ENCODE measurements at regions not wholly inside any gene's neighbourhood (a gene's known extent, or its start where the extent isn't known, plus 50 kb on each side); places are given as distances from the start of the nearest gene placed in this dataset.

- TF ChIP-seq POLR2AphosphoS5 (IDR thresholded peaks at IDR 0.05) = no peak
- no peak for TF ChIP-seq EP300 (IDR thresholded peaks at IDR 0.05)
- TF ChIP-seq CTCF (IDR thresholded peaks at IDR 0.05) = no peak
- no peak for TF ChIP-seq POLR2A (IDR thresholded peaks at IDR 0.05)
- Histone ChIP-seq H3K4me3 (no peak overlapping the region), H3K27me3 (no peaks in the 10 kb centered on the region), H3K27ac (no peak overlapping the region), H3K4me1 (no peaks in the 10 kb centered on the region), H3K9me3 (no peaks in the 10 kb centered on the region), H3K36me3 (no peaks in the 10 kb centered on the region)
- DNase-seq = no peak
- WGBS, 2 donors = 76 to 80% methylated on average over 2 of the region's 2 CpGs
- no peak for ATAC-seq (ENCODE audit: low FRiP score in 2 of 2)
These were observed 1131.4 kb upstream of the PHF14 start for GRCh38 chr7:9842301-9842700.

GRCh38 chr7:9846902-9847301 lies 1126.8 kb upstream of the PHF14 start:
- Histone ChIP-seq H3K4me3 (no peak overlapping the region), H3K27ac (no peak overlapping the region), H3K9me3 (no peaks in the 10 kb centered on the region), H3K36me3 (no peaks in the 10 kb centered on the region), H3K4me1 (no peaks in the 10 kb centered on the region), H3K27me3 (no peaks in the 10 kb centered on the region)
- TF ChIP-seq EP300 (IDR thresholded peaks at IDR 0.05) (no peak), CTCF (IDR thresholded peaks at IDR 0.05) (no peak), POLR2AphosphoS5 (IDR thresholded peaks at IDR 0.05) (no peak), POLR2A (IDR thresholded peaks at IDR 0.05) (no peak)
- DNase-seq (no peak), ATAC-seq (ENCODE audit: low FRiP score in 2 of 2) (no peak)
- WGBS, 2 donors = 73 to 77% methylated on average over 3 of the region's 3 CpGs

GRCh38 chr7:9854605-9855004 lies 1119.1 kb upstream of the PHF14 start:
- Histone ChIP-seq H3K36me3 (no peaks in the 10 kb centered on the region), H3K4me1 (peaks cover 0 to 4% (median 0%) of the 10 kb centered on the region in 4 donors), H3K27me3 (no peaks in the 10 kb centered on the region), H3K27ac (no peak overlapping the region), H3K4me3 (no peak overlapping the region), H3K9me3 (no peaks in the 10 kb centered on the region)
- WGBS, 2 donors = 91 to 97% methylated on average over 2 of the region's 2 CpGs
- DNase-seq (no peak), ATAC-seq (ENCODE audit: low FRiP score in 2 of 2) (no peak)
- TF ChIP-seq CTCF (IDR thresholded peaks at IDR 0.05) (no peak), POLR2AphosphoS5 (IDR thresholded peaks at IDR 0.05) (no peak), POLR2A (IDR thresholded peaks at IDR 0.05) (no peak), EP300 (IDR thresholded peaks at IDR 0.05) (no peak)

- TF ChIP-seq POLR2AphosphoS5 (IDR thresholded peaks at IDR 0.05) (no peak), POLR2A (IDR thresholded peaks at IDR 0.05) (no peak), EP300 (IDR thresholded peaks at IDR 0.05) (no peak), CTCF (IDR thresholded peaks at IDR 0.05) (no peak)
- Histone ChIP-seq H3K9me3 (no peaks in the 10 kb centered on the region), H3K4me1 (peaks cover 0 to 4% (median 0%) of the 10 kb centered on the region in 4 donors), H3K27me3 (no peaks in the 10 kb centered on the region), H3K4me3 (no peak overlapping the region), H3K36me3 (no peaks in the 10 kb centered on the region), H3K27ac (no peak overlapping the region)
- ATAC-seq (ENCODE audit: low FRiP score in 2 of 2) (peak; percentile 40 to 79), DNase-seq (no peak)
- 67 to 85% methylated on average over 1 of the region's 1 CpG for WGBS, 2 donors
These were observed 1117.0 kb upstream of the PHF14 start for GRCh38 chr7:9856668-9857067.

GRCh38 chr7:9863545-9863944 lies 1110.1 kb upstream of the PHF14 start:
- no peaks in the 10 kb centered on the region for H3K9me3 ChIP-seq
- no peak overlapping the region for H3K27ac ChIP-seq
- TF ChIP-seq POLR2AphosphoS5 (IDR thresholded peaks at IDR 0.05) (no peak), CTCF (IDR thresholded peaks at IDR 0.05) (no peak), EP300 (IDR thresholded peaks at IDR 0.05) (no peak), POLR2A (IDR thresholded peaks at IDR 0.05) (no peak)
- no peaks in the 10 kb centered on the region for H3K27me3 ChIP-seq
- no peak for ATAC-seq (ENCODE audit: low FRiP score in 2 of 2)
- no peaks in the 10 kb centered on the region for H3K36me3 ChIP-seq
- no peak for DNase-seq
- no peak overlapping the region for H3K4me3 ChIP-seq
- H3K4me1 ChIP-seq = no peaks in the 10 kb centered on the region
- WGBS, 2 donors = 62 to 64% methylated on average over 3 of the region's 3 CpGs

Data from upper lobe of left lung (tissue), 6 donors.